Ovary (tissue), 7 donors: ENCODE measurements at regions not wholly inside any gene's neighbourhood (a gene's known extent, or its start where the extent isn't known, plus 50 kb on each side); places are given as distances from the start of the nearest gene placed in this dataset.

Experiments used
- DNase-seq, 5 donors: peaks; one replicate each; pipeline ENCODE4 v3.0.0-alpha.2; 2019 to 2020
- H3K27ac ChIP-seq, 2 donors: fragments of 200-600 bp; one replicate each; pipeline versions ENCODE4 v1.5.1 to v1.8.0; 2019 to 2022
- H3K27me3 ChIP-seq: fragments of 200-600 bp; one replicate; pipeline ENCODE4 v1.8.0; 2022
- H3K36me3 ChIP-seq: fragments of 200-600 bp; sonication (generic); one replicate; pipeline ENCODE4 v1.5.1; 2019
- H3K4me1 ChIP-seq: one replicate; pipeline ENCODE4 v1.8.1; 2013; ENCODE audit warnings: mild to moderate bottlenecking, moderate library complexity; ENCODE audit not compliant: insufficient read depth
- H3K4me3 ChIP-seq: fragments of 200-600 bp; sonication (generic); one replicate; pipeline ENCODE4 v1.5.1; 2017
- H3K9me3 ChIP-seq, 2 donors: fragments of 200-600 bp in 1 of 2; sonication (generic) in 1 of 2; one replicate each; pipeline versions ENCODE4 v1.5.1 to v1.8.1; 2013 to 2019; ENCODE audit warnings: mild to moderate bottlenecking in 1 of 2, moderate library complexity in 1 of 2
- EP300 ChIP-seq: sonication (generic); formaldehyde crosslinking; IDR thresholded peaks from one replicate; pipeline ENCODE4 v1.6.1; 2017; ENCODE audit warnings: antibody characterized with exemption
- POLR2A ChIP-seq: fragments of 450-650 bp; IDR thresholded peaks from one replicate; pipeline ENCODE4 v1.6.1; 2017; ENCODE audit warnings: antibody characterized with exemption, mild to moderate bottlenecking, moderate library complexity
- WGBS, 3 donors: extraction: QIAGEN DNeasy Blood & Tissue Kit in 1 of 3; methylation state at CpG; one replicate each; pipeline versions ENCODE4 v1.1.5 to v1.1.7; 2013 to 2017; 5-methylcytosine and 5-hydroxymethylcytosine counted together
- intact Hi-C, 4 donors: fragments of 100-400 bp; cut with DNase I; formaldehyde crosslinking; loops; one replicate each; pipeline versions ENCODE4 v1.11.0 to v1.15.1; 2022 to 2023
- TF ChIP-seq, protein P1 (sequence below), 3 donors: fragments of 450-650 bp in 2 of 3; fragments of 200-600 bp in 1 of 3; IDR thresholded peaks; one replicate each; pipeline versions ENCODE4 v1.5.1 to v1.8.0; 2016 to 2022; ENCODE audit warnings: antibody characterized with exemption in 3 of 3, mild to moderate bottlenecking in 1 of 3
- donor health status: DM: no; HTN: no; CAD: no; lungs with moderate emphysema.
- donor health status: DM: no; HTN: no; CAD: no.
- donor health status: Bipolar disorder and iron deficiency.
- donor health status: DM: no; HTN: no; CAD: no.
- donor health status: DM: yes; HTN: yes; CAD: no.

DNA sequence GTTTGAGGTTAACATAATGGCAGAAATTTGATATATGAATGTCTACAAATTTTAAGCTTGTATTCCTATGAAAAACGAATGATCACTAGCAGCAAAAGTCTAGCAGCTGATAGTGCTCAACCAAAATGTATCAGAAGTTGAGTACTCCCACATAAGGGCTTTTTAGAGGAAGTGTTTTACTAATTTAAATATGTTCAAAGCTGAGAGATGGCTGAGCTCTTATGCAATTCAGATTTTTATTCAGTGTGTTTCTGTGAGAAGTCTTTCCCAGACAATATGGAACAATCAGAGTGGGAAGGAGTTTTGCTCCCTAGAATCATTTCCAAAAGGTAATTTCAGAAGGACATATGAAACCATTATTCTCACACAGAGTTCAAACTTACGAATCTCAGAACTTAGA, 327.0 kb downstream of the ZPLD1 start:
- no peak overlapping the region for H3K4me3 ChIP-seq
- H3K9me3 ChIP-seq, result no peaks in the 10 kb centered on the region
- 45 to 53% (median 50%) methylated on average over 2 of the region's 2 CpGs for WGBS, 3 donors
- intact Hi-C loops, result no loop called here
- H3K27me3 ChIP-seq, result no peaks in the 10 kb centered on the region
- H3K36me3 ChIP-seq, result no peaks in the 10 kb centered on the region
- no peak for DNase-seq
- no peak overlapping the region for H3K27ac ChIP-seq
- H3K4me1 ChIP-seq, result no peaks in the 10 kb centered on the region
- TF ChIP-seq EP300 (no peak), POLR2A (no peak)
- TF ChIP-seq, protein P1, sequence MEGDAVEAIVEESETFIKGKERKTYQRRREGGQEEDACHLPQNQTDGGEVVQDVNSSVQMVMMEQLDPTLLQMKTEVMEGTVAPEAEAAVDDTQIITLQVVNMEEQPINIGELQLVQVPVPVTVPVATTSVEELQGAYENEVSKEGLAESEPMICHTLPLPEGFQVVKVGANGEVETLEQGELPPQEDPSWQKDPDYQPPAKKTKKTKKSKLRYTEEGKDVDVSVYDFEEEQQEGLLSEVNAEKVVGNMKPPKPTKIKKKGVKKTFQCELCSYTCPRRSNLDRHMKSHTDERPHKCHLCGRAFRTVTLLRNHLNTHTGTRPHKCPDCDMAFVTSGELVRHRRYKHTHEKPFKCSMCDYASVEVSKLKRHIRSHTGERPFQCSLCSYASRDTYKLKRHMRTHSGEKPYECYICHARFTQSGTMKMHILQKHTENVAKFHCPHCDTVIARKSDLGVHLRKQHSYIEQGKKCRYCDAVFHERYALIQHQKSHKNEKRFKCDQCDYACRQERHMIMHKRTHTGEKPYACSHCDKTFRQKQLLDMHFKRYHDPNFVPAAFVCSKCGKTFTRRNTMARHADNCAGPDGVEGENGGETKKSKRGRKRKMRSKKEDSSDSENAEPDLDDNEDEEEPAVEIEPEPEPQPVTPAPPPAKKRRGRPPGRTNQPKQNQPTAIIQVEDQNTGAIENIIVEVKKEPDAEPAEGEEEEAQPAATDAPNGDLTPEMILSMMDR (IDR thresholded peaks at IDR 0.05), result no peak

- no peaks in the 10 kb centered on the region for H3K9me3 ChIP-seq
Observed at GRCh38 chr3:102790747-102791325, 356.0 kb downstream of the ZPLD1 start.

DNA sequence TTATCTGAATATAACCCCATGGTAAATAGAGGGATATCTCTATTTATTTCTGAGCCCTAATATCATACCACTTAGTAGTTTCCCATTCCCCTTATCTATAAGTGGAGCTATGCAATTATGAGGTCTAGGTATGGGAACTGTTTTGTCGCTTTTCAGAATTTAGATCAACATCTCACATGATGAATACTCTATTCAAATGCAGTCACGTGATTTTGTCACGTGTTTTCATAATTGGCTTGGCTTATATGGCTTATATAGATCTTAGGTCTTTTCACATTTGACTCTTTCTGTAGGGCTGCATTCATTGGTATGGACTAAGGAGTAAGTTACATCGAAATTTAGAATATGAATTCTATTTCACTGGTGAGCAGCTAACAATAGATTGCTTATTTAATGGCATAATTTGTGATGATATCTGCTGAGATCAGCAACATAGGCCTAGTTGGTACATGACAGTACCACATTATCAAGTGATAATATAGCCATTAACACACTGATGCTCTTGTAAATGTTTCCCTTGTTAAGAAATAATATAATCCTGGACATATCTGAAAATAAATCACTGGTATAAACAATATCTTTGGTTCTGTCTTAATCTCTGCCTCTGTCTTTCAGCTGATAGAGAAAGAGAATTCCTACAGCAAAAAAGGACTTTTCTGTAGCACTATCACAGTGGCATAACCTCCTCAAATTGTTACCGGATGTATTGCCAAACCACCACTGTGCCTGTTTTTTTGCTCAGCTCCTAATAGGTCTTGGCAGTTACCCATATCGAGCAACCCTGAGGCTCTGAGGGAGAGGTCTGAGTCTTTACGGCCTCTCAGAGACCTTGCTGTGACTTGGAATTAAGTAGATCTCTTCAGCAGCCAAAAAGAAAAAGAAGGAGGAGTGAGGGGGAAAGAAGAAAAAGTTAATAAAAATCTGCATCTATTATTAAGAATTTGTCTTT, 357.1 kb downstream of the ZPLD1 start:
- intact Hi-C loops, result no loop called here
- no peaks in the 10 kb centered on the region for H3K27me3 ChIP-seq
- H3K4me3 ChIP-seq, result no peak overlapping the region
- DNase-seq, result no peak
- WGBS, 3 donors, result 46 to 48% (median 46%) methylated on average over 7 of the region's 7 CpGs
- no peak overlapping the region for H3K27ac ChIP-seq
- TF ChIP-seq, protein P1 (IDR thresholded peaks at IDR 0.05), result no peak
- TF ChIP-seq POLR2A (no peak), EP300 (no peak)
- no peaks in the 10 kb centered on the region for H3K9me3 ChIP-seq
- no peaks in the 10 kb centered on the region for H3K4me1 ChIP-seq
- no peaks in the 10 kb centered on the region for H3K36me3 ChIP-seq

More at GRCh38 chr3:102790747-102791325, 356.0 kb downstream of the ZPLD1 start:
- H3K36me3 ChIP-seq, result no peaks in the 10 kb centered on the region
- no peaks in the 10 kb centered on the region for H3K27me3 ChIP-seq
- intact Hi-C loops, result no loop called here
- H3K4me3 ChIP-seq, result no peak overlapping the region
- DNase-seq, result no peak
- 55 to 69% (median 69%) methylated on average over 3 of the region's 3 CpGs for WGBS, 3 donors
- no peak overlapping the region for H3K27ac ChIP-seq
- no peaks in the 10 kb centered on the region for H3K4me1 ChIP-seq
- TF ChIP-seq POLR2A (no peak), EP300 (no peak)
- TF ChIP-seq, protein P1 (IDR thresholded peaks at IDR 0.05), result no peak

GRCh38 chr3:102796804-102797203, 362.0 kb downstream of the ZPLD1 start:
- 26 to 32% (median 29%) methylated on average over 4 of the region's 4 CpGs for WGBS, 3 donors
- intact Hi-C loops, result no loop called here
- TF ChIP-seq, protein P1 (IDR thresholded peaks at IDR 0.05), result no peak
- no peak for TF ChIP-seq EP300
- no peak for TF ChIP-seq POLR2A
- Histone ChIP-seq H3K27ac (no peak overlapping the region), H3K36me3 (no peaks in the 10 kb centered on the region), H3K4me1 (no peaks in the 10 kb centered on the region), H3K4me3 (no peak overlapping the region), H3K27me3 (no peaks in the 10 kb centered on the region), H3K9me3 (no peaks in the 10 kb centered on the region)
- no peak for DNase-seq
